ENCODE measurements at regions not wholly inside any gene's neighbourhood (a gene's known extent, or its start where the extent isn't known, plus 50 kb on each side); places are given as distances from the start of the nearest gene placed in this dataset.
"Not testable (repeated sequence)": the region's sequence is repeated elsewhere in the genome, so short reads cannot be mapped to it uniquely, and the experiment has no call there.

GRCh38 chr18:14628979-14629325, 85.6 kb upstream of the POTEC start:
- TF ChIP-seq, protein P1, sequence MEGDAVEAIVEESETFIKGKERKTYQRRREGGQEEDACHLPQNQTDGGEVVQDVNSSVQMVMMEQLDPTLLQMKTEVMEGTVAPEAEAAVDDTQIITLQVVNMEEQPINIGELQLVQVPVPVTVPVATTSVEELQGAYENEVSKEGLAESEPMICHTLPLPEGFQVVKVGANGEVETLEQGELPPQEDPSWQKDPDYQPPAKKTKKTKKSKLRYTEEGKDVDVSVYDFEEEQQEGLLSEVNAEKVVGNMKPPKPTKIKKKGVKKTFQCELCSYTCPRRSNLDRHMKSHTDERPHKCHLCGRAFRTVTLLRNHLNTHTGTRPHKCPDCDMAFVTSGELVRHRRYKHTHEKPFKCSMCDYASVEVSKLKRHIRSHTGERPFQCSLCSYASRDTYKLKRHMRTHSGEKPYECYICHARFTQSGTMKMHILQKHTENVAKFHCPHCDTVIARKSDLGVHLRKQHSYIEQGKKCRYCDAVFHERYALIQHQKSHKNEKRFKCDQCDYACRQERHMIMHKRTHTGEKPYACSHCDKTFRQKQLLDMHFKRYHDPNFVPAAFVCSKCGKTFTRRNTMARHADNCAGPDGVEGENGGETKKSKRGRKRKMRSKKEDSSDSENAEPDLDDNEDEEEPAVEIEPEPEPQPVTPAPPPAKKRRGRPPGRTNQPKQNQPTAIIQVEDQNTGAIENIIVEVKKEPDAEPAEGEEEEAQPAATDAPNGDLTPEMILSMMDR (IDR thresholded peaks at IDR 0.05): not testable (repeated sequence)
- not testable (repeated sequence) for TF ChIP-seq POLR2A (IDR thresholded peaks at IDR 0.05)
